ENCODE measurements at regions not wholly inside any gene's neighbourhood (a gene's known extent, or its start where the extent isn't known, plus 50 kb on each side); places are given as distances from the start of the nearest gene placed in this dataset.

DNA sequence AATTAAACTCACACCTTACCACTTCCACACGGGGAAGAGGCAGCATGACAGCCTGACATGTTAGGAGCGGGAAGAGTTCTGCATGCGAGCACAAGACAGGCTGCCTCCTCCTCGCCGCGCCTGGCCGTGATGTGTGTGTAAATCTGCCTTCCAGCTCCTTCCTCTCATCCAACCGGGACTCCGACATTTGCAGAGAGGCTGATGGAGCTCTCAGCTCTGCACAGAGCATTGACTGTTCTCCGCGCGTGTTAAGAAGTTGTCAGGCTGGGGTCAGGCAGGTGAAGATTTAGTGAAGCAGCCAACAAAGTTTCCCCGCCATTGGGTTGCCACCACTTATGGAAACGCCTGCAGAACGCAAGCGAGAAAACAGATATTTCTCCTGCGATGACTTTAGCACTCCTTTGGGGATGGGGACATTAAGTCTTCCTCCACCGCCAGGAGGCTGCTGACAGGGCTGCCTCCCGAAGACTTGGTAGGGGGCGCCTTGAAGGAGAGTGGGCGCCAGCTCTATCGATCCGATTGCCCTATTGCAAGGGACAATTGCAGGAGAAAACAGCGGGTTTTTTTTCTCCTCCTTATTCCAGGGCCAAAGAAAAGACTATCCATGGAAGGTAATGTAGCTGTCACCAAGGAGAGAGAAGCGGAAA, 213.9 kb upstream of the TSHZ3 start:
- Mint-ChIP-seq H3K4me1 (ENCODE audit: low read depth) (no peaks in the 10 kb centered on the region), H3K36me3 (ENCODE audit: low read depth) (no peaks in the 10 kb centered on the region), H3K9me3 (peaks cover 6% of the 10 kb centered on the region), H3K27me3 (peaks cover 2% of the 10 kb centered on the region), H3K27ac (no peak overlapping the region), H3K4me3 (no peak overlapping the region)

DNA sequence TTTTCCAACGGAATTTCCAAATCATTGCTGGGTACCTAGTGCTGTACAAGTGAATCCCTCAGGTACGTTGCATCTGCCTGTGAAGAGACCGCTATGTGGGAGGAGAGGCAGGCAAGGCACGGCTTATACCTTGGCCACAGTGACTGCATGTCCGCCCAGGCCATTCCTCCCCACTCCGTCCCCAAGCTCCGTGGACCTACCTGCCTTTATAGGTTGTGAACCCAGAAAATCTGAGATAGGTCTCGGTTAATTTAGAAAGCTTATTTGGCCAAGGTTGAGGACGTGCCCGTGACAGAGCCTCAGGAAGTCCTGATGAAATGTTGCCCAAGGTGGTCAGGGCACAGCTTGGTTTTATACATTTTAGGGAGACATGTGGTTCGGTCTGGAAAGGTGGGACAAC, 218.5 kb upstream of the TSHZ3 start:
- no peak overlapping the region for H3K4me3 Mint-ChIP-seq
- no peaks in the 10 kb centered on the region for H3K9me3 Mint-ChIP-seq
- no peaks in the 10 kb centered on the region for H3K4me1 Mint-ChIP-seq (ENCODE audit: low read depth)
- no peak overlapping the region for H3K27ac Mint-ChIP-seq
- H3K27me3 Mint-ChIP-seq: no peaks in the 10 kb centered on the region
- no peaks in the 10 kb centered on the region for H3K36me3 Mint-ChIP-seq (ENCODE audit: low read depth)

GRCh38 chr19:31568724-31569123, 219.5 kb upstream of the TSHZ3 start:
- no peaks in the 10 kb centered on the region for H3K36me3 Mint-ChIP-seq (ENCODE audit: low read depth)
- H3K9me3 Mint-ChIP-seq: no peaks in the 10 kb centered on the region
- no peak overlapping the region for H3K4me3 Mint-ChIP-seq
- H3K4me1 Mint-ChIP-seq (ENCODE audit: low read depth): no peaks in the 10 kb centered on the region
- no peaks in the 10 kb centered on the region for H3K27me3 Mint-ChIP-seq
- no peak overlapping the region for H3K27ac Mint-ChIP-seq

DNA sequence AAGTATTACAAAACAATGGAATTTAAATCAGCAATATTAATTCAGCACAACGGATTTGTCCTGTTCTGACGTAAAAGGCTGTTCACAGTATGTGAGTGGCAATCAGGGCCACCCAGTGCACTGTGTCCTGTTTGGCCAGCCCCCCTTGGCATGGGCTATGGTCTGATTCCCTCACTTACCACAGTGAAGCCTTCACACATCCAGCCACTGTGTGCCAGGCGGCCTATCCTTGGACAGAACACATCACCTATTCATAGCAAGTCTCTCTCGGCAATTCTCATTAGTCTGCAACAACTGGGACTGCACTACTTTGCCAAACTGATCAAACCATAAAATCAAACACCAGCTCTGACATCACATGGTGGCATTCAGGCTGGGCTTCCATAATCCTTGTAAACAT, 221.5 kb upstream of the TSHZ3 start:
- Mint-ChIP-seq H3K27me3 (no peaks in the 10 kb centered on the region), H3K4me1 (ENCODE audit: low read depth) (no peaks in the 10 kb centered on the region), H3K36me3 (ENCODE audit: low read depth) (no peaks in the 10 kb centered on the region), H3K9me3 (no peaks in the 10 kb centered on the region), H3K4me3 (no peak overlapping the region), H3K27ac (no peak overlapping the region)

- Mint-ChIP-seq H3K27me3 (no peaks in the 10 kb centered on the region), H3K36me3 (ENCODE audit: low read depth) (no peaks in the 10 kb centered on the region), H3K4me3 (no peak overlapping the region), H3K27ac (no peak overlapping the region), H3K9me3 (no peaks in the 10 kb centered on the region), H3K4me1 (ENCODE audit: low read depth) (no peaks in the 10 kb centered on the region)
These were observed 223.1 kb upstream of the TSHZ3 start for GRCh38 chr19:31572102-31572975.

GRCh38 chr19:31572976-31573298, 223.7 kb upstream of the TSHZ3 start:
- Mint-ChIP-seq H3K4me1 (ENCODE audit: low read depth) (no peaks in the 10 kb centered on the region), H3K4me3 (no peak overlapping the region), H3K36me3 (ENCODE audit: low read depth) (no peaks in the 10 kb centered on the region), H3K9me3 (no peaks in the 10 kb centered on the region), H3K27me3 (no peaks in the 10 kb centered on the region), H3K27ac (no peak overlapping the region)

- Mint-ChIP-seq H3K27ac (no peak overlapping the region), H3K4me3 (no peak overlapping the region), H3K9me3 (no peaks in the 10 kb centered on the region), H3K4me1 (ENCODE audit: low read depth) (no peaks in the 10 kb centered on the region), H3K27me3 (no peaks in the 10 kb centered on the region), H3K36me3 (ENCODE audit: low read depth) (no peaks in the 10 kb centered on the region)
These were observed 225.2 kb upstream of the TSHZ3 start for GRCh38 chr19:31574251-31574973.

GRCh38 chr19:31575846-31576335, 226.7 kb upstream of the TSHZ3 start:
- Mint-ChIP-seq H3K27ac (no peak overlapping the region), H3K4me3 (no peak overlapping the region), H3K4me1 (ENCODE audit: low read depth) (no peaks in the 10 kb centered on the region), H3K36me3 (ENCODE audit: low read depth) (no peaks in the 10 kb centered on the region), H3K9me3 (no peaks in the 10 kb centered on the region), H3K27me3 (no peaks in the 10 kb centered on the region)

DNA sequence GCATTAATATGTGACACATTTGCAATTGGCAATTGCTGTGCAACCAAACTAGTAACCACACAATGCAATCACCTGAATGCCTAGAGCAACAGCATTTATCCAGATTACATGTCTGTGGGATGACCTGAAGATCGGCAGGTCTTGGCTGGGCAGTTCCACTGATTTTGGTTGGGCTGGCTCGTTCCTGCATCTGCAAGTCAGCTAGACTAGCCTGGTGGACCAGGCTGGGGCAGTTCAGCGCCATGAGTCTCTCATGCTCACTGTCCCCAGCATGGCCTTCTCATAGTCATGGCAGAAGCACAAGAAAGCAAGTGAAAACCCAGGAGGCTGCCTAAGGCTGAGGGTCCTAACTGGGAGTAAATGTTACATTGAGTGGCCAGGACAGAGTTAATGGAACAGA, 229.1 kb upstream of the TSHZ3 start:
- no peaks in the 10 kb centered on the region for H3K9me3 Mint-ChIP-seq
- no peak overlapping the region for H3K27ac Mint-ChIP-seq
- no peaks in the 10 kb centered on the region for H3K4me1 Mint-ChIP-seq (ENCODE audit: low read depth)
- H3K36me3 Mint-ChIP-seq (ENCODE audit: low read depth): no peaks in the 10 kb centered on the region
- no peak overlapping the region for H3K4me3 Mint-ChIP-seq
- no peaks in the 10 kb centered on the region for H3K27me3 Mint-ChIP-seq

- H3K27ac Mint-ChIP-seq: no peak overlapping the region
- H3K9me3 Mint-ChIP-seq: no peaks in the 10 kb centered on the region
- H3K27me3 Mint-ChIP-seq: peaks cover 4% of the 10 kb centered on the region
- H3K36me3 Mint-ChIP-seq (ENCODE audit: low read depth): no peaks in the 10 kb centered on the region
- no peak overlapping the region for H3K4me3 Mint-ChIP-seq
- H3K4me1 Mint-ChIP-seq (ENCODE audit: low read depth): no peaks in the 10 kb centered on the region
These were observed 233.9 kb upstream of the TSHZ3 start for GRCh38 chr19:31583148-31583547.

- Mint-ChIP-seq H3K4me1 (ENCODE audit: low read depth) (no peaks in the 10 kb centered on the region), H3K9me3 (peaks cover under 1% of the 10 kb centered on the region), H3K27ac (no peak overlapping the region), H3K4me3 (no peak overlapping the region), H3K27me3 (peaks cover 8% of the 10 kb centered on the region), H3K36me3 (ENCODE audit: low read depth) (no peaks in the 10 kb centered on the region)
These were observed 237.0 kb upstream of the TSHZ3 start for GRCh38 chr19:31586282-31586681.

DNA sequence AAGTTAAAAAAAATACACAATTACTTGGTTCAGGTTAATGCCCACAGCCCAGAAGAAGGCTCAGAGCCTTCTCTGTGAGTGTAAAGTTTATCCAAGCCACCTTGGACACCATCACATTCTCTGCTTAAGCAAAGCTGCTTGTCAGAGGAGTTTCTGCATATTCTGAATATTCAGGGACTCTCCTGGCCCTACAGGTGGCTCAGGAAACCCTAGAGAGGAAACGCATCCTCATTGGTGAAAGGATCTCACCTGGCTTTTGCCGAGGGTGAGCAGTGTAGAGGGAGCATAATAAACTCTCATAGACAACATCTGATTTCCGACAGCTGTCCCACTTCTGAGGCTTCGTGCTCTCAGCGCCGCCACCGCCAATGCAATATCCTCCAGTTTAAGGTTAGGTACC, 239.9 kb upstream of the TSHZ3 start:
- H3K4me3 Mint-ChIP-seq: no peak overlapping the region
- peaks cover 3% of the 10 kb centered on the region for H3K9me3 Mint-ChIP-seq
- H3K27me3 Mint-ChIP-seq: peaks cover 11% of the 10 kb centered on the region
- no peak overlapping the region for H3K27ac Mint-ChIP-seq
- no peaks in the 10 kb centered on the region for H3K4me1 Mint-ChIP-seq (ENCODE audit: low read depth)
- H3K36me3 Mint-ChIP-seq (ENCODE audit: low read depth): no peaks in the 10 kb centered on the region

DNA sequence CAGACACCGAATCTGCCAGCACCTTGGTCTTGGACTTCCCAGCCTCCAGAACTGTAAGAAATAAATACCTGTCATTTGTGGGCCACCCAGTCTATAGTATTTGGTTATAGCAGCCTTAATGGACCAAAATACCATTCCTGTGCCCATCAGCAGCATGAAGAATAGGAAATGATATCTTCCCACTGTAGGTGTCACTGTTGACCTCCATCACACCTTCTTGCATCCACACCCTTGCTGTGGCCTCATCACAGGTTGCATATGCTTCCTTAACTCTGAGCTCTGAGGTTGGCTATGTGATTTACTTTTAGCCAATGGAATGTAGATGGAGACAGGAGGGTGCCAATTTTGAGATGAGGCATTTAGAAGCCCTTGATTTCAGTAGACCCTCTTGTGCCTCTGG, 242.0 kb upstream of the TSHZ3 start:
- H3K27ac Mint-ChIP-seq: no peak overlapping the region
- peaks cover 11% of the 10 kb centered on the region for H3K27me3 Mint-ChIP-seq
- peaks cover 3% of the 10 kb centered on the region for H3K9me3 Mint-ChIP-seq
- H3K4me1 Mint-ChIP-seq (ENCODE audit: low read depth): no peaks in the 10 kb centered on the region
- no peaks in the 10 kb centered on the region for H3K36me3 Mint-ChIP-seq (ENCODE audit: low read depth)
- no peak overlapping the region for H3K4me3 Mint-ChIP-seq

DNA sequence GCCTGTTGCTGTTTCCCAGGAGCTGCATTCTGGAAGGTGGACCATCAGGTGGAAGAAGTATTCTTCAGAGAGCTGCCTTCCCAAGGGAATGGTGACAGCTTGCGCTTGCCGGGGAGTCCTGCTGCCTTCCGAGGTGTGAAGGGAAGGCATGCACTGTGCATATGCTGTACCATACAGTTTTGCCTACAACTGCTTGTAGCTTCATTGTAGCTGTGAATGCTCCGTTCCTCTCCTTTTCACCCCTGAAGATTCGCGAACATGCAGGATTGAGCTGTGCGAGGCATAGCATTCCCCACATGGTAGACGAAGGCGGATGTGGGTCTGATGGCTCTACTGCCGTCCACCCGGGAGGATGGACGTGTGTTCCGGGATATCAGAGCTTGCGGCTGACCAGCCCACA, 243.2 kb upstream of the TSHZ3 start:
- H3K27me3 Mint-ChIP-seq: peaks cover 11% of the 10 kb centered on the region
- peaks cover 3% of the 10 kb centered on the region for H3K9me3 Mint-ChIP-seq
- no peak overlapping the region for H3K27ac Mint-ChIP-seq
- H3K4me1 Mint-ChIP-seq (ENCODE audit: low read depth): no peaks in the 10 kb centered on the region
- H3K4me3 Mint-ChIP-seq: no peak overlapping the region
- H3K36me3 Mint-ChIP-seq (ENCODE audit: low read depth): no peaks in the 10 kb centered on the region

DNA sequence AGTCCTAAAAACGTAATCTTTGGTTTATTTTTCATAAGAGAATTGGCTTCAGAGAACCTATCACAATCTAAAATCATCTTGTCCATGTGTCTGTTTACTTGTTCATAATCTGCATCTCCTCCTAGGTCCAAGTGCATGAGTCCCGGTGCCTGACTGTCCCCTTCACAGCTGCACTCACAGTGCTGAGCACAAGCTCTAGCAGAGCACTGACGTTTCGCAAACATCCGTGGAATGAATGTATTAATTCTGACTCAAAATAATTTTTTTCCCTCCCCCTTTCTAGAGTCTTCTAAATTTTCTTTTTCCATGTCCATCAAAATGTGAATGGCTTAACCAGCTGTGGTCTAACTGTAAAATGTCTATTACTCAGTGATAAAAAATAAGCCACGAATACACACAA, 245.5 kb upstream of the TSHZ3 start:
- H3K27ac Mint-ChIP-seq: no peak overlapping the region
- H3K36me3 Mint-ChIP-seq (ENCODE audit: low read depth): no peaks in the 10 kb centered on the region
- no peak overlapping the region for H3K4me3 Mint-ChIP-seq
- H3K27me3 Mint-ChIP-seq: peaks cover 6% of the 10 kb centered on the region
- H3K9me3 Mint-ChIP-seq: peaks cover 3% of the 10 kb centered on the region
- no peaks in the 10 kb centered on the region for H3K4me1 Mint-ChIP-seq (ENCODE audit: low read depth)
